Astrocyte (in vitro differentiated cells and primary cell): ENCODE measurements at regions not wholly inside any gene's neighbourhood (a gene's known extent, or its start where the extent isn't known, plus 50 kb on each side); places are given as distances from the start of the nearest gene placed in this dataset.

Experiments
- DNase-seq: peaks from one replicate; pipeline ENCODE4 v3.0.0-alpha.2; 2010; ENCODE audit warnings: low read depth
- FAIRE-seq: peaks from 2 replicates; lab custom pipeline; 2011; peaks lifted over from hg19 to GRCh38; lab: Jason Lieb, UNC
- H2AFZ ChIP-seq: 2 replicates; pipeline ENCODE4 v1.6.0; 2012; ENCODE audit warnings: low read depth, low read length, inconsistent platforms
- H3K27ac ChIP-seq: 2 replicates; pipeline ENCODE4 v1.5.1; 2011; ENCODE audit warnings: low read depth, low read length, inconsistent platforms
- H3K27me3 ChIP-seq: 2 replicates; pipeline ENCODE4 v1.6.0; 2011; ENCODE audit warnings: low read length, inconsistent platforms; ENCODE audit not compliant: insufficient read depth
- H3K36me3 ChIP-seq: 2 replicates; pipeline ENCODE4 v1.5.1; 2011; ENCODE audit warnings: low read length, inconsistent platforms; ENCODE audit not compliant: insufficient read depth
- H3K4me1 ChIP-seq: 2 replicates; pipeline ENCODE4 v1.5.1; 2011; ENCODE audit warnings: low read length, inconsistent platforms; ENCODE audit not compliant: insufficient read depth
- H3K4me2 ChIP-seq: 2 replicates; pipeline ENCODE4 v1.6.0; 2012; ENCODE audit warnings: low read length, inconsistent platforms
- H3K4me3 ChIP-seq: 2 replicates; pipeline ENCODE4 v1.5.1; 2011; ENCODE audit warnings: low read depth, mild to moderate bottlenecking, low read length, inconsistent platforms; ENCODE audit not compliant: insufficient read depth
- H3K79me2 ChIP-seq: 2 replicates; pipeline ENCODE4 v1.6.0; 2012; ENCODE audit warnings: mild to moderate bottlenecking, low read length, inconsistent platforms; ENCODE audit not compliant: insufficient read depth
- H3K9ac ChIP-seq: 2 replicates; pipeline ENCODE4 v1.6.0; 2012; ENCODE audit warnings: mild to moderate bottlenecking, low read length, inconsistent platforms
- H3K9me3 ChIP-seq: 2 replicates; pipeline ENCODE4 v1.5.1; 2012; ENCODE audit warnings: low read depth, mild to moderate bottlenecking, low read length, inconsistent platforms; ENCODE audit not compliant: insufficient read depth
- H4K20me1 ChIP-seq: 2 replicates; pipeline ENCODE4 v1.6.0; 2012; ENCODE audit warnings: low read length, inconsistent platforms; ENCODE audit not compliant: insufficient read depth
- H3K27ac Mint-ChIP-seq: one replicate; pipeline ENCODE4 v1.8.0; 2021; ENCODE audit warnings: mild to moderate bottlenecking, mixed read lengths; ENCODE audit not compliant: unreplicated experiment
- H3K27me3 Mint-ChIP-seq: one replicate; pipeline ENCODE4 v1.8.0; 2021; ENCODE audit warnings: low read depth, mixed read lengths; ENCODE audit not compliant: unreplicated experiment
- H3K36me3 Mint-ChIP-seq: one replicate; pipeline ENCODE4 v1.8.0; 2021; ENCODE audit warnings: low read depth, mixed read lengths; ENCODE audit not compliant: unreplicated experiment
- H3K4me1 Mint-ChIP-seq: one replicate; pipeline ENCODE4 v1.8.0; 2021; ENCODE audit warnings: low read depth, mixed read lengths; ENCODE audit not compliant: unreplicated experiment
- H3K4me3 Mint-ChIP-seq: one replicate; pipeline ENCODE4 v1.8.0; 2021; ENCODE audit warnings: mild to moderate bottlenecking, moderate library complexity, mixed read lengths; ENCODE audit not compliant: unreplicated experiment
- H3K9me3 Mint-ChIP-seq: one replicate; pipeline ENCODE4 v1.8.0; 2021; ENCODE audit warnings: mild to moderate bottlenecking, mixed read lengths; ENCODE audit not compliant: unreplicated experiment
- CTCF ChIP-seq: IDR thresholded peaks from 2 replicates; pipeline ENCODE4 v1.5.1; 2011; ENCODE audit warnings: low read depth, mild to moderate bottlenecking, inconsistent platforms, low read length, moderate library complexity; ENCODE audit not compliant: insufficient read depth
- EZH2 ChIP-seq: IDR thresholded peaks from 2 replicates; pipeline ENCODE4 v1.6.1; 2012; ENCODE audit warnings: mild to moderate bottlenecking, low read length, inconsistent platforms; ENCODE audit not compliant: insufficient read depth

- Histone ChIP-seq H3K9ac (no peak overlapping the region), H3K4me3 (no peak overlapping the region), H3K36me3 (no peaks in the 10 kb centered on the region), H3K4me1 (no peaks in the 10 kb centered on the region), H3K27ac (no peak overlapping the region), H3K4me2 (no peak overlapping the region), H3K79me2 (no peaks in the 10 kb centered on the region), H4K20me1 (no peaks in the 10 kb centered on the region), H2AFZ (no peak overlapping the region), H3K9me3 (no peaks in the 10 kb centered on the region), H3K27me3 (no peaks in the 10 kb centered on the region)
- Mint-ChIP-seq H3K4me1 (peaks cover 9% of the 10 kb centered on the region), H3K27me3 (peaks cover 9% of the 10 kb centered on the region), H3K27ac (no peak overlapping the region), H3K9me3 (no peaks in the 10 kb centered on the region), H3K4me3 (no peak overlapping the region), H3K36me3 (no peaks in the 10 kb centered on the region)
- FAIRE-seq (no peak), DNase-seq (no peak)
- no peak for TF ChIP-seq EZH2
- no peak for TF ChIP-seq CTCF
Measured at GRCh38 chr12:115312901-115313300, 628.9 kb upstream of the TBX3 start.

GRCh38 chr12:115311875-115312274 lies 627.9 kb upstream of the TBX3 start:
- Mint-ChIP-seq H3K9me3 (no peaks in the 10 kb centered on the region), H3K4me1 (peaks cover 9% of the 10 kb centered on the region), H3K36me3 (no peaks in the 10 kb centered on the region), H3K27me3 (peaks cover 12% of the 10 kb centered on the region), H3K4me3 (no peak overlapping the region), H3K27ac (no peak overlapping the region)
- Histone ChIP-seq H2AFZ (no peak overlapping the region), H3K4me3 (no peak overlapping the region), H3K4me1 (no peaks in the 10 kb centered on the region), H3K9me3 (no peaks in the 10 kb centered on the region), H3K79me2 (no peaks in the 10 kb centered on the region), H3K27ac (no peak overlapping the region), H3K9ac (no peak overlapping the region), H3K4me2 (no peak overlapping the region), H3K36me3 (no peaks in the 10 kb centered on the region), H4K20me1 (no peaks in the 10 kb centered on the region), H3K27me3 (no peaks in the 10 kb centered on the region)
- TF ChIP-seq EZH2: no peak
- TF ChIP-seq CTCF: no peak
- FAIRE-seq (no peak), DNase-seq (no peak)

- H3K4me2 ChIP-seq: no peak overlapping the region
- no peak for DNase-seq
- no peak overlapping the region for H3K27ac ChIP-seq
- H3K4me3 ChIP-seq: no peak overlapping the region
- no peaks in the 10 kb centered on the region for H3K9me3 Mint-ChIP-seq
- H3K9ac ChIP-seq: no peak overlapping the region
- no peak overlapping the region for H3K4me3 Mint-ChIP-seq
- TF ChIP-seq EZH2: no peak
- TF ChIP-seq CTCF: no peak
- H3K36me3 ChIP-seq: no peaks in the 10 kb centered on the region
- no peaks in the 10 kb centered on the region for H3K4me1 ChIP-seq
- peaks cover 12% of the 10 kb centered on the region for H3K27me3 Mint-ChIP-seq
- H4K20me1 ChIP-seq: no peaks in the 10 kb centered on the region
- H3K27ac Mint-ChIP-seq: no peak overlapping the region
- H3K4me1 Mint-ChIP-seq: peaks cover 3% of the 10 kb centered on the region
- no peaks in the 10 kb centered on the region for H3K79me2 ChIP-seq
- no peaks in the 10 kb centered on the region for H3K27me3 ChIP-seq
- no peak overlapping the region for H2AFZ ChIP-seq
- no peaks in the 10 kb centered on the region for H3K36me3 Mint-ChIP-seq
- FAIRE-seq: no peak
- no peaks in the 10 kb centered on the region for H3K9me3 ChIP-seq
Measured at GRCh38 chr12:115308918-115309317, 624.9 kb upstream of the TBX3 start.
